ENCODE measurements at regions not wholly inside any gene's neighbourhood (a gene's known extent, or its start where the extent isn't known, plus 50 kb on each side); places are given as distances from the start of the nearest gene placed in this dataset.
A peak's percentile ranks its signal among the peaks of the same experiment; 100 is the strongest.

DNA sequence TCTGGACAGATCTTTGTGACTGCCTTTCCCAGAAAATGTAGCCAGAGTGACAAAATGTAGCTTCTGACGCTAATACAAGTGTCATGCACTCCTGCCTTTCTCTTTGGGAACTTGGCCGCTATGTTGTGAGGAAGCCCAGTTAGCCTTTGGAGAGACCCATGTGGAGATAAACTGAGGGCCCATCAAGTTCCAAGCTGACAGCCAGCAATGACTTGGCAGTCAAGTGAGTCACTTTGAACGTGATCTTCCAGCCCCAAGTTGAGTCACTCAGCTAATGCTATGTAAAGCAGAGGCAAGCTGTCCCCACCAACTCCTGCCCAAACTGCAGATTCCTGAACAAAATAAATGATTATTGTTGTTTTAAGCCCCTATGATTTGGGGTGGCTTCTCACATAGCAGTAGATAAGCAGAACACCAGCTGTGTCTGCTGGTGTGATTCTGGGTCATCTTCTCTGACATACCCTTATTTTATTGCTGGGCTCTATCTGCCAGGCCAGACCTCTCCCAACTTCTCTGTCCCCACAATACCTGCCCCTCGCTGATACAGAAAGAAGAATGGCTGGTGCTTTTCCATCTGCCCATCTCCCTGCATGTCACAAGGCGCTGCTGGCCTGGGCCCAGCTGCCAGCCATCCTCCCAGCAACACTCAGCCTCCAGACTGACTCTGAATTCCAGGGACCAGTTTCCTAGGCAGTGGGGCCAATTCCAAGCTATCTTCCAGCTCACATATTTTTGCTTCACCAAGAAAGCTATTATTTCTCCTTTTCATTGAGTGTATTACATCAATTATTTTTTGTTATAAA lies 274.8 kb downstream of the LRFN2 start:
- peak; percentile 7 for DNase-seq (ENCODE audit: low read depth)

DNA sequence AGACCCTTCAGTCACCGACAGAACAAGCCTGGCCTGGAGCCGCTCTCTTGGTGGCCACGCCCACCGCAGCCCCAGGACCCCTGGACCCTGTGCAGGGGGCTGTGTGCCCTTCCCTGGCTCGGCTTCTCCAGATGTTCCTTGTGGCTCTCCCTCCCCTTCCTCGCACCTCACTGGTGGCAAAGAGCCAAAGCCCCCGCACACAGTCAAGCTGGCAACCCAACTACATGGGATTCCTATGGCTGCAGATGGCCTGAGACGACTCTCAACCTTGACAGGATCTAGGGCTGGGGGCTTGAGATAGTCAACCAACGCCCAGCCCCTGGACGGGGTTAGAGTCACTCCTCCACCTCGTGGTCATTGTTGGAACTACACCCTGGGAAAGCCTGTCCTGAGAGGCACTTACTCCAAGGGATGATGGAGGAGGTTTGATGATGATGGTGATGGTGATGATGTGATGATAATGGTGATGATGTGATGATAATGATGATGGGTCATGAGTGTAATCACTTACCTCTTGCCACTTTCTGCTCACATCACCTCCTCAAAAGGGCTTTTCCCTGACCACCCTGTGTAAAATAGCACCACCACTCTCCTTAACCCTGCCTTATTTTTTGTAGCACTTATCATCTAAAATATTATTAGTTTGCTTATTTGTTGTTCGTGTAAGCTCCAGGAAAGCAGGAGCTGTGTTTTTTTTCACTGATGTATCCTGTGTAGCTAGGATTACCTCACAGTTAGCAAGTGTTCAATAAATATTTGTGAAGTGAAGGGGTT lies 278.4 kb downstream of the LRFN2 start:
- peak; percentile 9 for DNase-seq (ENCODE audit: low read depth)

DNA sequence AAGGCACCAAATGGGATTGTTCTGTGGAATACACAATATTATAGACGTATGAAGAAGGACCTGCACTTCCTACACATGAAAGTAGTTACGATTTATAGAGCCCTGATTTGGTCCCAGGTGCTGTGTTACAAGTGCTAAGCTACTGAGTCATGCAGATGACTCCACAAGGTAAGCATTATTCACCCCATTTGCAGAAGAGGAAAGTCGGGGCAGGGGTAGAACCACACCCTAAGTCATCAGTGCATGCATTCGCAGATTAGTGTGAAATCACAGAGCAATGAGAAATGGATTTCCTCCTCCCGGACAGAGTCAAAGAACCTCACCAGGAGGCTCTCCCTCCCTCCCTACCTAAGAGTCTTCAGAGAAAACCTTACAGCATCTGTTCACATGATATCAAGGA lies 279.5 kb downstream of the LRFN2 start:
- DNase-seq (ENCODE audit: low read depth), result no peak

DNA sequence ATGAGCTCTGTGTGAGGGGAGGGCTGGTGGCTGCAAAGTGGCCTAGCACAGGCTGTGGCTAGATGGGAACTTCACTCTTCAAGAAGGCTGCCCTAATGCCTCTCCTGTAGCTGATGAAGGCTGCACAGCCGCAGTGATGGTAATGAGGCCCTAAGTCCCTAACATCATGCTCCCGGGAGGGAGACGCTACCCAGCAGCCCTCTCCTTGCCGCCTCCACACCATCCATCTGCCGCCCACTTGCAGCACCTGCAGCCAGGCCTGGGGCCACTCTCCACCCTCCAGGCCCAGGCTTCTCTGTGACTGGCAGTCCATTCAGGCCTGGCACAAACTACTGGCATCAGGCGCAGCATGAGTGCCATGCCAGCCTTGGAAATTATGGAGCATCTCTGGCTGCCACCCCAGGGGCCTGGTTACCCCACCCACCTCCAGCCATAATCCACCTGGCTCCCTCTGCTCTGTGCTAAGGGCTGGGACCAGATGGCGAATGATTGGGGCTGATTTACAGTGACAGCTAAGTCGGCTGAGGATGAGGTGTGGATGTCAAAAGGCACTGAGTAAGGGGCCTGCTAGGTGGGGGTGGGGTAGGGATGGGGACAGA lies 284.2 kb downstream of the LRFN2 start:
- DNase-seq (ENCODE audit: low read depth), result no peak

DNA sequence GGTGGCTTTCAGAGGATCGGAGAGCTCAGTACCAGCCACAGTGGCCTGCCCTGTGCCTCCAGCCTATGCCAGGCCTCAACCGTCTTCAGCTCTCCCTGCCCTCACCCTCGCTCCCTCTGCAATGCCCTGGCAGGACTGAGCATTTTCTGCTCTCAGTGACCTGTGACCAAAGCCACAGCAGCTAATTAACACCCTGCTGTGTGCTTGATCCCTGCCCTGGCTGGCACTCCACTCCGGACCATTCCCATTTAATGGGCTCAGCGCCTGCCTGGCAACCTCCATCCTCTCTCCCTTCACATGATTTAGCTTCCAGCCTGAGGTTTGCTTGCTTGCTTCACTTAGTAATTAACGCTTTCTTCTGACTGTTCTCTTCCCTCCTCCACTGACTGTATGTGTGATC lies 287.5 kb downstream of the LRFN2 start:
- no peak for DNase-seq (ENCODE audit: low read depth)

DNA sequence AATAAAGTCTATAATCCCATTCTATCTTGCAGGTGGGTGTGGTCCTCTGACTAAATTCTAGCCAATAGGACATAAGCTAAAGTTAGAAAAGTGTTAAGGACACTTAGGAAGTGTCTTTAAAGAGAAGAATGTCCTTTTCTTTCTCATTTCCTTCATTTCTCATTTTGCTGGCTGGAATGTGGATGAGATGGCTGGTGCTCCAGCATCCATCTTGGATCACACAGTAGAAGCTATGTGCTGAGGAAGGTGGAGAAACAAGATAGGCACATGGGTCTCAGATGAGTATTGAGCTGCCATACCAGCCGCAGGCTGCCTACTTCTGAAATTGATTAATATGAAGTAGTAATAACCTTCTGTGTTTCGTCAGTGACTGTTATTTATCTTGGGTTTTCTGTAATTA lies 289.0 kb downstream of the LRFN2 start:
- no peak for DNase-seq (ENCODE audit: low read depth)

DNA sequence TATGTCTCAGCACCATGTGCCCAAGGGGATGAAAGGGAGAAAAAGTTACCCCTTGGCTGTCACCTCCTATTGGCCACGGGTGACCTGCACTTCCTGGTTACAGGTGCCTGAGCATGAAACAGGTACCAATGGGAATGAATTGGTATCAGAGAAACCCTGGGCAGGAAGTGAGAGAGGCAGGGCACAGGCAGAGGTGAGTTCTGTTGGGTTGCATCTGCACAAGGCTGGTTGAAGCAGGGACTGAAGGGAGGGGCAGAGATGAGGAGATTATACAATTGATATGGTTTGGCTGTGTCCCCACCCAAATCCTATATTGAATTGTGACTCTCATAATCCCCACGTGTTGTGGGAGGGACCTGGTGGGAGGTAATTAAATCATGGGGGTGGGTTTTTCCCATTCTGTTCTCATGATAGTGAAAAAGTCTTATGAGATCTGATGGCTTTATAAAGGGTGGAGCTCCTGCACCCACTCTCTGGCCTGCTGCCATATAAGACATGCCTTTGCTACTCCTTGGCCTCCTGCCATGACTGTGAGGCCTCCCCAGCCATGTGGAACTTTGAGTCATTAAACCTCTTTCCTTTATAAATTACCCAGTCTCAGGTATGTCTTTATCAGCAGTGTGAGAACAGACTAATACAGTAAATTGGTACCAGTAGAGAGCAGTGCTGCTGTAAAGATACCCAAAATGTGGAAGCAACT lies 291.8 kb downstream of the LRFN2 start:
- DNase-seq (ENCODE audit: low read depth), result no peak

DNA sequence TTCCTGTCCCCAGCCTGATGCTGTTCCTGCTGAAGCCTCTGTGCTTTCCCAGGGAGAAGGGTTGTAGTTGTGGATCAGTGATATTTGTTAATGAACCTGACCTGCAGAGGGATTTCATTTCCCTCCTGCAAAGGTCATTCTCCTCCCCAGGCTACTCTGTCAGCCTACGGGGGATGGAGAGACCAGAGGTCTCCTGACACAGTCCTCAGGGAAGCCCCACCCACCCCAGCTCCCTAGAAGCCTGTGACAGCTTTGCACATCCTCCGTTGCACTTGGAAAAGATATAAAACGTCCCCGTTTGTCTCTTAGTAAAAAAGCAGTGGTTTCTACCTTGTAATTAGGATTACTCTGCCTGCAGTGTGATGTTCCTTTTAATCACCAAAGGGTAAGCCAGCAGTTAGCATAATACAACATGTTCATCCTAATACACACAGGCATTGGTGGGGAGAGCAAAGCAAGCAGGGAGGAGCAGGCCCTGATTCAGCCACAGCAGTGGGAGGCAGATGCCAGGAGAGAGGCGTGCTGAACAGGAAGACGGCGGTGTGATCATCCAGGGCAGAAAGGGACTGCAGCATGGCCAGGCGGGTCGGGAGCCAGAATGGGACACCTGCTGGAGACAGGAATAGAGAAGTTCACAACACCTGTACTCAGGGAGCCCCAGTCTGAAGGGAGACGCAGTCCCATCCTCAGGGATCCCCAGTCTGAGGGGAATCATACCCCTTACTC lies 293.5 kb downstream of the LRFN2 start:
- DNase-seq (ENCODE audit: low read depth), result no peak

DNA sequence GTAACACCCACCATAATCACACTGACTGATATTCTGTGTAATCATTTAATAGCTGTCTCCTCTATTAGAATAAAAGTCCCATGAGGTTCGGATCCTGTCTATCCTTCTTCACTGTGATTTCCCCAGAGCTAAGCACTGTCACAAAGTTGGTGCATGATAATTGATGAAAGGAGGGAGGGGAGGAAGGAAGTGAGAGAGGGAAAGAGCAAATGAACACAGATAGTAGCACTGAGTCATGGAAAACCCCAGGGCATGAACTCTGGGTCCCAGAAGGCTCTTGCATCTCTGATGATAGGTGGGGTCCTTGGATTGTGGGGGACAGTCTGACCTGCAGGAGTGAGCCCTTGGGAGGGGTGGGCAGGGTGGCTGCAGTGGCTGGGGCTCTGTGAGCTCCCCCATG lies 294.1 kb downstream of the LRFN2 start:
- DNase-seq (ENCODE audit: low read depth), result no peak

DNA sequence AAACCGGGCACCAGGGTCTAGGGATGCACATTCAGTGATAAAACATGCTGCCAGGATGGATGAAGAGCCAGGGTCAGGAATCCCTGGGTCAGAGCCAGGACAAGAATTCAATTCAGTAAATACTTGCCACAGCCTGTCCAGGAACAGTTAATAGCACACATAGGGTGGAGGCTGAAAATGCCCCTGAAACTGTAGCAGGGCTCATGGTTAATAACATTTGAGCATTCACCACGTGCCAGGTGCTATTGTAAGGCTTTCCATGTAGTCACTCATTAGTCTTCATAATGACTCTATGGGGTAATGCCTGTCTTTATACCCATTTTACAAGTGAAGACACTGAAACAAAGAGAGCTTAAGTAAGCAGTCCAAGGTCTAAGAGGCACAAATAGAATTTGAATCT lies 296.3 kb downstream of the LRFN2 start:
- no peak for DNase-seq (ENCODE audit: low read depth)

DNA sequence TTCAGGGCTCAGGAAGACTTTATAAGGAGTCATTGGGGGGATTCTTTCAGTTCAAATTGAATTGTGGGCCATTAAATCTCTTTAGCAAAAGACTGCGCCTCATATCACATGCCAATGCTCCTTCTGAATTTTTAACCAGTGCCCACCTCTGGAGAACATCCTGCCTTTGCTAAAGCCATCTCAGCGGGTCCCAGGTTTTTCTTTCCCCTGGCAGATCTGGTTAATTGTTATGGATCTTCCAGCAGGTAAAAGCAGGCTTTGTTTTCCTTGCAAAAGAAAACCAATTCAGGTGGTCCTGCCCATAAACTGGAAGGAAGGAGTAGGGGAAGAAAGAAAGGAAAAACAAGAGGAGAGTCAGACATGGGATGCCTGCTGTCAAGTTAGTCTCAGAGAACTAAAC lies 298.2 kb downstream of the LRFN2 start:
- no peak for DNase-seq (ENCODE audit: low read depth)

DNA sequence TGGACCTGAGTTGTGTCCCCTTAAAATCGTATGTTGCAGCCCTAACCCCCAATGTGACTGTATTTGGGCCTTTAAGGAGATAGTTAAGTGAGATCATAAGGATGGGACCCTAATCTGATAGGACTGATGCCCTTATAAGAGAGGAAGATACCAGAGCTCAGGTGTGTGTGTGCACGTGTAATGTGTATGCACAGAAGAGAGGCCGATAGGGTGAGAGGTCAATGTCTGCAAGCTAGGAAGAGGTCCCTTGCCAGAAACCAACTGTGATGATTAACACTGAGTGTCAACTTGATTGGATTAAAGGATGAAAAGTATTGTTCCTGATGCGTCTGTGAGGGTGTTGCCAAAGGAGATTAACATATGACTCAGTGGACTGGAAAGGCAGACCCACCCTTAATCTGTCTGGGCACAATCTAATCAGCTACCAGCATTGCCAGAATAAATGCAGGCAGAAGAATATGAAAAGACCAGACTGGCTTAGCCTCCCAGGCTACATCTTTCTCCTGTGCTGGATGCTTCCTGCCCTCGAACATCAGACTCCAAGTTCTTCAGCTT lies 299.8 kb downstream of the LRFN2 start:
- no peak for DNase-seq (ENCODE audit: low read depth)

DNA sequence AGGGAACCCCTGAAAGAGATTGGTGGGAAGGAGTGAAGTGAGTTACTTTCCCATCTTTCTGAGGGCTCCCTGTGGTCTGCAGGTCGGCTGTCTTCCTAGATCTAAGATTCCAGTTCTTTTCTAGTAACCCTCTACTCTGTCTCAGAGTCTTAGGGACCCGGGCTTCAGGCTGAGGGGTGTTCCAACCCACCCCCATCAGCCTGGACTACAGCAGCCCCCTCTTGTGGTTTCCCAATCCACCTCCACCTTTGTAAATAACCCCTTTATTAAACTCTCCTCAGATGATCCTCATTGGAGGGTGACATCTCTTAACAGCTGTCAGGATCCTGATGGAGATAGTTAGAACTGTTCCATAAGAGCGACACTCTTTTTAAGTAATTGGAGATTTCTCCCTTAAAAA lies 300.4 kb downstream of the LRFN2 start:
- no peak for DNase-seq (ENCODE audit: low read depth)

DNA sequence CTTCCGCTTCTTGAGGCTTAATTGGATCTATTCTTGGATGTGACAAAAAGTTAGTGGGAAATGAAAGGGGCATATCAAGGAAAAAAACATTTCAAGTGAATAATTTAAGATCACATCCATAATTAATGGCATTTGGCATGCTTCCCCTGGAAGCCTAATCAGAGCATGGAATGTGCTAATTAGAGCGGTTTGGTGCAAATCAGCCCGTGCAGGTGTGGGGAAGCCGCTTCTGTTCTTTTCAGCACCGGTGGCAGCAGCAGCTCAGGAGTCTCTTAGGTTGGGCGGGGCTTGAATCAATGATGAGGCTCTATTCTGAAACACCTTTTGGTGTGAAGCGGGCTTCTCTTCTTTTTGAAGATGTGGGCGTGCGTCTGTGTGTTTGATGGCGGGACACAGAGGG lies 301.2 kb downstream of the LRFN2 start:
- DNase-seq (ENCODE audit: low read depth), result no peak

DNA sequence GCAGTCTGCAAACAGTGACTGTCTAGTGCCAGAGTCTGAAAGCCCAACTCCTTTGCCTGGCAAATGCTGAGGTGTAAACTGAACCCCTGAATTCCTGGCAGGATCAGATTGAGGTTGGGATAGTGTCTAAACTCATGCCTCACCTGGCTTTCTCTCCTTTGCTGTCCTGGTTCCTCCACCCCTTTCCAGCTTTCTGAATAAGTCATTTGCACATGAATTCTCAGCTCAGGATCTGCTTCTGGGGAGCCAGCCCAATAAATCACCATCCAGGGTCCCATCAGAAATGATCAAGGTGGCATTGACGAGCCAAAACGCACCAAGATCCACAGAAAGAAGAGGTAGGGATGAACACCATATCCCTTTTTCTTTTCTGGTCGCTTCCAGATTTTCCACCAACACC lies 301.6 kb downstream of the LRFN2 start:
- no peak for DNase-seq (ENCODE audit: low read depth)

DNA sequence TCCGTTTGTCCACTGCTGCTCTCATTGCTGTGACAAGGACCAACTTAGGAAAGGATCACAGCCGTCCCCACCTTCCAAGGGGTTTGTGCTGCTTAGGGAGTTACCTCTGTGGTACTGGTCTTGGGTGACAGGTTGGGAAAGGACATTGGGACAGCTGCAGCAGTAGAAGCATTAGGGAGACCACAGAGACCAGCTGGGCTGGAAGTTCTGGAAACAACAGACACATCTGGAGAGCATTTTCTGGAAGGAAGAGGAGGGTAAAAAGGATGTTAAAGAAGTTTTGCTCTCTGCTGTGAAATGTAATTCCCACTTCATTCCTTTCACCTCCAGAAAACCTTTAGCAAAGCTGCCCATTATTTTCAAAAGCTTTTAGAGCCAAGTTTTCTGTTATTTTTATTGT lies 304.2 kb downstream of the LRFN2 start:
- DNase-seq (ENCODE audit: low read depth), result no peak

DNA sequence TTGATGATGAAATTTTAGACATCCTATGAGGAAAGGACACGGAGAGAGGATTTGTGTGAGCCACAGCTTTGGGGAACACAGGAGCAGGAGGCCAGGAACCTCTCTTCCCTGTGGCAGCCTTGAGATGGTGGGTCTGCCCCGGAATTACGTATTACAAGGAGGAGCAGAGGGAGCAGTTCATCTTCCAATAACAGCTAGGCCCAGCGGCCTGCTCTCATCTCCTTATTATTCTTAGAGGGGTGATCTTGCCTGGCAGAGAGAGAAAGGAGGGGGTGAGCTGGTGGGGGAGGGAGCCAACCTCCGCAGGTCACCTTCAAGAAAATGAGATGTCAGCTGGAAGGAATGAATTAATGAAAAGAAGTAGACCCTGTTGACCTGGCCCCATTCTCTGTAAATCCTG lies 305.8 kb downstream of the LRFN2 start:
- DNase-seq (ENCODE audit: low read depth), result no peak

DNA sequence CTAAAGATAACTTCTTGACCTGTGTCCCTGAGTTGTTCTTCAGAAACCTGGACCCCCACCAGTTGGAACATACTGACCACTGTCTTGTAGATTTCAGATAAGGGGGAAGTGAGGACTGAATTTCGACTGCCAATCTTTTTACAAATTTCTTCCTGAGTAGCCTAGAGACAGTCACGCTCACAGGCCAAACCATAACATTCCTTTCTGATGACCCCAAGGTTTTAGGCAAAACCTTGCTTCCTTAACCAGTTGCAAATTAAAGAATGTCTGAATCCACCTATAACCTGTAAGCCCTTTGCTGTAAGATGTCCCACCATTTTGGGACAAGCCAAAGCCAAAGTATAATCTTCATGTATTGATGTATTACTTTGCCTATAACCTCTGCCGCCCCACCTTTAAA lies 306.9 kb downstream of the LRFN2 start:
- DNase-seq (ENCODE audit: low read depth), result no peak

DNA sequence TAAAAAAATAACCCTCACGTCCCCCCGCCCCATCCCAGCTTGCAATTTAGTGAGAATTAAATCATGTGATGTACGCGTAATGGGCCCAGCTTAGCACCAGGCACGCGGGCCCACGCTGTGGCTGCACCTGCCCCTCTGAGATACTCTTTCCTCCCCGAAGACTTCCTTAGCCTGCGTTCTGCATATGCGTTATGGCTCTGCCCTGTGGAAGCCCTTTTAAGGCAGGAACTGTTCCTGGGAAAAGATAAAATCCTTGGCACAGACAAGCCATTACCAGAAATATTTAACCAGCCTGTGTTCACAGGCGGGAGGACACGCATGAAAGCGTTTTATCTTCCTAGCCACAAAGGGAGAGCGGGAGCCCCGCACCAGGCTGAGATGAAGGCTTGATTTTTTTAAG lies 311.0 kb downstream of the LRFN2 start:
- no peak for DNase-seq (ENCODE audit: low read depth)

DNA sequence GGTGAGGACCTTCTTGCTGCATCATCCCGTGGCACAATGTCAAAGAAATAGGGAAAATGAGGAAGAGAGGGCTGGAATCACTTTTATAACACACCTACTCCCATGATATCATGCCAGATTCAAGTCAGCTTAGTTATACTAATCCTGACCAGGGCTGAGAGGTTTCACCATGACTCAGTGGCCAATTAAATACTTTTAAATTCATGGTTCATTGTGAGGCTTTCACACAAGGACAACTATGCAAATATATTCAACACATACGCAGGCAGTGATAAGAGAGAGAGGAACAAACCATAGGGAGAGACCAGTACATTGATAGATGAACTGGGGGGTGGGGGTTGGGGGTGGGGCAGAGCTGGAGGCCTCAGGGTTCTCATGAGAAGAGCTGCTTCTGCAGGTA lies 313.1 kb downstream of the LRFN2 start:
- no peak for DNase-seq (ENCODE audit: low read depth)

DNA sequence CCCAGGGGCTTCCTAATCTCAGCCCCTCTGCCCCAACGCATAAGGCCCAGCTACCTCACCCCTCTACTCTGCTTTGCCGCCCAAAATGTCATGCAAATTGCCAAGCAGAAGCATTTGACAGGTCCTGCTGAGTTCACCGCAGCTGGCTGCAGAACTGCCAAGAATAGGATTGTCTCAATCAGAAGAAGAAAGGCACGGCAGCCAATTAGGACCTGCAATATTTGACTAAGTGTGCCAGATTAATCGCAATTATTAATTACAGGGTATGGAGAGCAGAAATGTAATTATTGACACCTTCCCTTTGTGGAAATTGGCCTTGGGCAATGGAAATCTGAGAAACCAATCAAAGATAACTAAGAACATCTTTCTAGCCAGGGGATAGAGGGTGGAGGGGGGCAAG lies 318.6 kb downstream of the LRFN2 start:
- DNase-seq (ENCODE audit: low read depth), result no peak

DNA sequence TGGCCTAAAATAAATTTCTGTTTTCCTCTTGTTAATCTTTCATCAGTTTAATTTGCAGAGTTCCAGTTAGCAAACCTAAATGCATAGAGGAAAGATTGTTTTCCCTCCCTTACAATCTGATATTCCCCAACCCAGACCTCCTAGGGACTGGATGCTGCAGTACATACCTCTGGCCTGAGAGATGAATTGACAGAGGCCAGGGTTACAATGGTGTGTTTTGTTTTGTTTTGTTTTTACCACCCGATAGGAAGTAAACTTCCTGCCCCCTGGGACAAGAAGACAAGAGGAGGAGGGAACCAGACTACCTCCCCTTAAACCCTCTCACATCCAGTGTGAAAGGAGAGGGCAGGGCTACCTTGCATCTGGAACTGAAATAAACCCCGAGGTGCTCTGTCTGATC lies 319.0 kb downstream of the LRFN2 start:
- no peak for DNase-seq (ENCODE audit: low read depth)

All from stromal cell of bone marrow (primary cell).